GM19043 (cell line): ENCODE measurements at regions not wholly inside any gene's neighbourhood (a gene's known extent, or its start where the extent isn't known, plus 50 kb on each side); places are given as distances from the start of the nearest gene placed in this dataset.
"Not testable (repeated sequence)": the region's sequence is repeated elsewhere in the genome, so short reads cannot be mapped to it uniquely, and the experiment has no call there.

Experiments used
- ATAC-seq: cut with Tn5 transposase; IDR thresholded peaks from one replicate; pipeline ENCODE4 v1.9.1; 2021; ENCODE audit warnings: low read depth; ENCODE audit not compliant: unreplicated experiment

- ATAC-seq, result not testable (repeated sequence)
Measured at GRCh38 chr6:145111407-145111806, 623.9 kb downstream of the EPM2A start.

- no peak for ATAC-seq
Measured at GRCh38 chr6:145112711-145113148, 622.6 kb downstream of the EPM2A start.

- no peak for ATAC-seq
Measured at GRCh38 chr6:145115638-145116037, 619.7 kb downstream of the EPM2A start.

- ATAC-seq, result no peak
Measured at GRCh38 chr6:145116591-145117178, 618.6 kb downstream of the EPM2A start.

- no peak for ATAC-seq
Measured at GRCh38 chr6:145118224-145118623, 617.1 kb downstream of the EPM2A start.

- ATAC-seq, result no peak
Measured at GRCh38 chr6:145119081-145119480, 616.2 kb downstream of the EPM2A start.

- ATAC-seq, result no peak
Measured at GRCh38 chr6:145132709-145133108, 602.6 kb downstream of the EPM2A start.

GRCh38 chr6:145135702-145136101, 599.6 kb downstream of the EPM2A start:
- no peak for ATAC-seq

- no peak for ATAC-seq
Measured at GRCh38 chr6:145137425-145137824, 597.9 kb downstream of the EPM2A start.

GRCh38 chr6:145138469-145139139, 596.7 kb downstream of the EPM2A start:
- no peak for ATAC-seq

- no peak for ATAC-seq
Measured at GRCh38 chr6:145139140-145139850, 596.0 kb downstream of the EPM2A start.

- no peak for ATAC-seq
Measured at GRCh38 chr6:145139895-145140294, 595.4 kb downstream of the EPM2A start.

- no peak for ATAC-seq
Measured at GRCh38 chr6:145141572-145141971, 593.7 kb downstream of the EPM2A start.

GRCh38 chr6:145142958-145143357, 592.4 kb downstream of the EPM2A start:
- no peak for ATAC-seq

GRCh38 chr6:145143379-145143778, 591.9 kb downstream of the EPM2A start:
- no peak for ATAC-seq

- ATAC-seq, result no peak
Measured at GRCh38 chr6:145147559-145147958, 587.8 kb downstream of the EPM2A start.

- ATAC-seq, result peak; percentile 71
Measured at GRCh38 chr6:145147981-145148749, 587.2 kb downstream of the EPM2A start.

GRCh38 chr6:145148776-145149175, 586.5 kb downstream of the EPM2A start:
- no peak for ATAC-seq

GRCh38 chr6:145151624-145152023, 583.7 kb downstream of the EPM2A start:
- ATAC-seq, result no peak

GRCh38 chr6:145153495-145153894, 581.8 kb downstream of the EPM2A start:
- no peak for ATAC-seq

GRCh38 chr6:145155411-145155810, 579.9 kb downstream of the EPM2A start:
- no peak for ATAC-seq
